Naive thymus-derived CD4-positive, alpha-beta T cell (primary cell): ENCODE measurements at regions not wholly inside any gene's neighbourhood (a gene's known extent, or its start where the extent isn't known, plus 50 kb on each side); places are given as distances from the start of the nearest gene placed in this dataset.

Experiments
- ATAC-seq: fragments of 150-1000 bp; cut with Tn5 transposase; 2 replicates; pipeline ENCODE4 v1.10.0; 2021; ENCODE audit warnings: mild to moderate bottlenecking, moderate library complexity
- CTCF ChIA-PET: fragments of 350-600 bp; sonication (Branson Sonifier 250); formaldehyde crosslinking; loops from one replicate; lab custom pipeline; 2021; ENCODE audit warnings: antibody characterized with exemption; lab: Charles Lee
- POLR2A ChIA-PET: fragments of 350-600 bp; sonication (Branson Sonifier 250); formaldehyde crosslinking; loops from one replicate; lab custom pipeline; 2021; ENCODE audit warnings: antibody characterized with exemption, inconsistent platforms; lab: Charles Lee
- DNase-seq, 9 donors: peaks; one replicate each; pipeline versions ENCODE4 v3.0.0 to v3.0.0-alpha.2; 2020 to 2022; ENCODE audit warnings: mixed read lengths in 1 of 9
- H3K27ac ChIP-seq: one replicate; pipeline ENCODE4 v1.7.0; 2013; ENCODE audit warnings: mild to moderate bottlenecking, low read depth, low read length, moderate library complexity
- H3K27me3 ChIP-seq, 2 donors: one replicate each; pipeline ENCODE4 v1.7.0; 2013; ENCODE audit warnings: low read length in 2 of 2, mild to moderate bottlenecking in 2 of 2, moderate library complexity in 2 of 2; ENCODE audit not compliant: control insufficient read depth in 2 of 2, insufficient read depth in 2 of 2
- H3K36me3 ChIP-seq, 3 experiments: 1 replicate in 2 of 3; 2 replicates in 1 of 3; pipeline ENCODE4 v1.7.0; 2013; ENCODE audit warnings: low read length in 3 of 3, mild to moderate bottlenecking in 3 of 3, moderate library complexity in 1 of 3; ENCODE audit not compliant: insufficient read depth in 3 of 3, control insufficient read depth in 2 of 3
- H3K4me1 ChIP-seq, 2 donors: one replicate each; pipeline ENCODE4 v1.7.0; 2013; ENCODE audit warnings: low read length in 2 of 2, mild to moderate bottlenecking in 2 of 2, moderate library complexity in 1 of 2; ENCODE audit not compliant: control insufficient read depth in 2 of 2, insufficient read depth in 2 of 2
- H3K4me3 ChIP-seq: 2 replicates; pipeline ENCODE4 v1.7.0; 2013; ENCODE audit warnings: mild to moderate bottlenecking, low read length
- H3K9me3 ChIP-seq, 3 experiments: 1 replicate in 2 of 3; 2 replicates in 1 of 3; pipeline ENCODE4 v1.7.0; 2013; ENCODE audit warnings: low read length in 3 of 3; ENCODE audit not compliant: control insufficient read depth in 2 of 3
- H3K27ac Mint-ChIP-seq, 9 donors: one replicate each; pipeline ENCODE4 v1.8.0; 2020 to 2022; ENCODE audit warnings: mixed read lengths in 9 of 9, mild to moderate bottlenecking in 8 of 9, moderate library complexity in 5 of 9, inconsistent platforms in 2 of 9
- H3K27me3 Mint-ChIP-seq, 5 donors: one replicate each; pipeline ENCODE4 v1.8.0; 2021 to 2022; ENCODE audit warnings: mixed read lengths in 5 of 5, mild to moderate bottlenecking in 1 of 5
- H3K36me3 Mint-ChIP-seq, 5 donors: one replicate each; pipeline ENCODE4 v1.8.0; 2020 to 2022; ENCODE audit warnings: mixed read lengths in 5 of 5, mild to moderate bottlenecking in 3 of 5, inconsistent platforms in 1 of 5
- H3K4me1 Mint-ChIP-seq, 7 donors: one replicate each; pipeline ENCODE4 v1.8.0; 2020 to 2022; ENCODE audit warnings: mixed read lengths in 7 of 7, mild to moderate bottlenecking in 3 of 7, inconsistent platforms in 1 of 7
- H3K4me3 Mint-ChIP-seq, 10 donors: one replicate each; pipeline ENCODE4 v1.8.0; 2020 to 2022; ENCODE audit warnings: mild to moderate bottlenecking in 10 of 10, mixed read lengths in 10 of 10, moderate library complexity in 6 of 10, inconsistent platforms in 2 of 10
- H3K9me3 Mint-ChIP-seq, 11 donors: one replicate each; pipeline ENCODE4 v1.8.0; 2020 to 2022; ENCODE audit warnings: mixed read lengths in 11 of 11, mild to moderate bottlenecking in 4 of 11, inconsistent platforms in 1 of 11, moderate library complexity in 1 of 11
- intact Hi-C, 2 donors: fragments of 100-400 bp; cut with micrococcal nuclease; formaldehyde crosslinking; loops; one replicate each; pipeline ENCODE4 v1.15.1; 2023

- Histone ChIP-seq H3K4me3 (no peak overlapping the region), H3K36me3 (no peaks in the 10 kb centered on the region), H3K27ac (no peak overlapping the region), H3K9me3 (no peaks in the 10 kb centered on the region), H3K4me1 (no peaks in the 10 kb centered on the region), H3K27me3 (no peaks in the 10 kb centered on the region)
- H3K27me3 Mint-ChIP-seq: no peaks in the 10 kb centered on the region
- H3K27ac Mint-ChIP-seq: no peak overlapping the region
- no peaks in the 10 kb centered on the region for H3K36me3 Mint-ChIP-seq
- no peak overlapping the region for H3K4me3 Mint-ChIP-seq
- H3K9me3 Mint-ChIP-seq: peaks cover 0 to 9% (median 1%) of the 10 kb centered on the region in 11 donors
- DNase-seq: no peak
- no peaks in the 10 kb centered on the region for H3K4me1 Mint-ChIP-seq
- ATAC-seq: no peak
- intact Hi-C loops: no loop called here
- ChIA-PET POLR2A (no interaction called here), CTCF (no interaction called here)
These were observed 534.7 kb upstream of the ARGLU1 start for GRCh38 chr13:107102676-107103075.

GRCh38 chr13:107099661-107100060 is 531.7 kb upstream of the ARGLU1 start:
- Histone ChIP-seq H3K4me1 (no peaks in the 10 kb centered on the region), H3K27ac (no peak overlapping the region), H3K27me3 (no peaks in the 10 kb centered on the region), H3K36me3 (no peaks in the 10 kb centered on the region), H3K9me3 (no peaks in the 10 kb centered on the region), H3K4me3 (no peak overlapping the region)
- Mint-ChIP-seq H3K4me1 (no peaks in the 10 kb centered on the region), H3K4me3 (no peak overlapping the region), H3K27ac (no peak overlapping the region), H3K9me3 (peaks cover 0 to 8% (median 0%) of the 10 kb centered on the region in 11 donors), H3K27me3 (no peaks in the 10 kb centered on the region), H3K36me3 (no peaks in the 10 kb centered on the region)
- intact Hi-C loops: no loop called here
- ChIA-PET CTCF (no interaction called here), POLR2A (no interaction called here)
- ATAC-seq (no peak), DNase-seq (no peak)

DNA sequence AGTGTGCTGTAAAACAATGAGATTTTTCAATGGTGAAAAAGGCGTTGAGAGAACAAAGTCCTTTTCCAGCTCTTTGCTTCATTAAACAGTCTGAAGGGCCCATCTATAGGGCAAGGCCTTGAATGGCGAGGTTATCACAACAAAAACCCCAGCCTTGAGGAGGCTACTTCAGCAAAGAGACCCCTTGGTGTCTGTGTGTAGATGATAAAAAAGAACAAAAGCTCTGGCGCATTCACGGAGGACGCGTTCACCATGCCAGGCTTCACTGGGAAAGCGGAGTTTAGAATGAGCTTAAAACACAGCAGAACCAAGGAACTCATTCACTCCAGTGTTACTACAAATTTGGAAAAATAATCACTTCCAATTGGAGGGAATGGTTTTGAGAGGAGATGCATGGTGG is 530.0 kb upstream of the ARGLU1 start:
- no peak overlapping the region for H3K27ac ChIP-seq
- H3K9me3 ChIP-seq: no peaks in the 10 kb centered on the region
- intact Hi-C loops: no loop called here
- ATAC-seq: no peak
- no peaks in the 10 kb centered on the region for H3K36me3 ChIP-seq
- POLR2A ChIA-PET: no interaction called here
- no peaks in the 10 kb centered on the region for H3K27me3 ChIP-seq
- H3K4me3 ChIP-seq: no peak overlapping the region
- H3K27ac Mint-ChIP-seq: no peak overlapping the region
- no peaks in the 10 kb centered on the region for H3K36me3 Mint-ChIP-seq
- no peaks in the 10 kb centered on the region for H3K4me1 ChIP-seq
- no peak for DNase-seq
- no peak overlapping the region for H3K4me3 Mint-ChIP-seq
- CTCF ChIA-PET: no interaction called here
- no peaks in the 10 kb centered on the region for H3K4me1 Mint-ChIP-seq
- no peaks in the 10 kb centered on the region for H3K27me3 Mint-ChIP-seq
- H3K9me3 Mint-ChIP-seq: peaks cover 0 to 8% (median 0%) of the 10 kb centered on the region in 11 donors

DNA sequence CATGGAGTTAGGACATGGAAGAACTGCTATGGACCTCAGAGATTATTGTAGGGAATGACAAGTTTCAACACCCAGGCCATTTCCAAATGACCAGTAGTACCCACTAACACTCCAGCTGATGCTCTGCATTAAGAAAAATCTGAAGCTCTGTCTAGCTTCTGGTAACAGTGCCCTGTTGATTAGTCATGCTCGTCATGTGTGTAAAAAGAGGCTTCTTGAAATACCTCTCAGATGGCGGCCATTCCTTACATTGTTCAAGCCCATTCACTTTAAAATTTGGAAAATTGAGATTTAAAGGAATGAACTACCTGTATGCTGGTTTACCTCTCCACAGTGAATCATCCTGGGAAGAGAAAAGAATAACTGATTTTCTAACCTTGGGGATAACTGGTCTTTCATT is 527.9 kb upstream of the ARGLU1 start:
- no peaks in the 10 kb centered on the region for H3K36me3 Mint-ChIP-seq
- Histone ChIP-seq H3K27me3 (no peaks in the 10 kb centered on the region), H3K27ac (no peak overlapping the region), H3K4me1 (no peaks in the 10 kb centered on the region), H3K36me3 (no peaks in the 10 kb centered on the region), H3K4me3 (no peak overlapping the region), H3K9me3 (no peaks in the 10 kb centered on the region)
- CTCF ChIA-PET: no interaction called here
- intact Hi-C loops: no loop called here
- DNase-seq: no peak
- no peaks in the 10 kb centered on the region for H3K4me1 Mint-ChIP-seq
- peaks cover 0 to 8% (median 0%) of the 10 kb centered on the region in 11 donors for H3K9me3 Mint-ChIP-seq
- no peaks in the 10 kb centered on the region for H3K27me3 Mint-ChIP-seq
- no peak overlapping the region for H3K4me3 Mint-ChIP-seq
- POLR2A ChIA-PET: no interaction called here
- ATAC-seq: no peak
- H3K27ac Mint-ChIP-seq: no peak overlapping the region

GRCh38 chr13:107091861-107092260 is 523.9 kb upstream of the ARGLU1 start:
- ChIA-PET POLR2A (no interaction called here), CTCF (no interaction called here)
- H3K4me3 ChIP-seq: no peak overlapping the region
- no peaks in the 10 kb centered on the region for H3K4me1 ChIP-seq
- ATAC-seq: no peak
- no peak overlapping the region for H3K4me3 Mint-ChIP-seq
- DNase-seq: no peak
- intact Hi-C loops: no loop called here
- H3K4me1 Mint-ChIP-seq: no peaks in the 10 kb centered on the region
- no peaks in the 10 kb centered on the region for H3K9me3 ChIP-seq
- H3K27ac ChIP-seq: no peak overlapping the region
- H3K36me3 Mint-ChIP-seq: no peaks in the 10 kb centered on the region
- H3K27ac Mint-ChIP-seq: no peak overlapping the region
- no peaks in the 10 kb centered on the region for H3K27me3 ChIP-seq
- no peaks in the 10 kb centered on the region for H3K36me3 ChIP-seq
- peaks cover 0 to 4% (median 0%) of the 10 kb centered on the region in 11 donors for H3K9me3 Mint-ChIP-seq
- H3K27me3 Mint-ChIP-seq: no peaks in the 10 kb centered on the region

DNA sequence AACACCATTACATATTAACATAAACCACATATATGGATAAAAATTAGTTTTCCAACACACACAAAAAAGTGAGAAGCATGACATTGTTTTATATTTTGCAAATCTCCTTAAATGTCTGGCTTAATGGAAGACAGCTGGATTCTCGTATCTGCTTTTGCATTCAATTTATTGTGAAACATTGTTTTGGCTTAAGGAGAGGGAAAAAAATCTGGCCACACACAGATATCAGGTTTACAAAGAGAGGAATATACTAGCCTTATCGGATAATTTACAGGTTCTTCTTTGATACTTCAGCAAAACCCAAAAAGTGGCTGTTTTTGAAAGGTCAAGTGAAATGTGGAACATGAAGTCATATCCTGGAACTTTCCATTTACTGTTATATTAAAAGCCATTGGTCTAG is 523.5 kb upstream of the ARGLU1 start:
- POLR2A ChIA-PET: no interaction called here
- H3K27ac ChIP-seq: no peak overlapping the region
- H3K27me3 ChIP-seq: no peaks in the 10 kb centered on the region
- no peak overlapping the region for H3K4me3 Mint-ChIP-seq
- no peak overlapping the region for H3K4me3 ChIP-seq
- H3K9me3 ChIP-seq: no peaks in the 10 kb centered on the region
- no peaks in the 10 kb centered on the region for H3K36me3 Mint-ChIP-seq
- H3K4me1 Mint-ChIP-seq: no peaks in the 10 kb centered on the region
- ATAC-seq (no peak), DNase-seq (no peak)
- no peaks in the 10 kb centered on the region for H3K27me3 Mint-ChIP-seq
- H3K27ac Mint-ChIP-seq: no peak overlapping the region
- CTCF ChIA-PET: no interaction called here
- H3K36me3 ChIP-seq: no peaks in the 10 kb centered on the region
- intact Hi-C loops: no loop called here
- H3K4me1 ChIP-seq: no peaks in the 10 kb centered on the region
- H3K9me3 Mint-ChIP-seq: peaks cover 0 to 4% (median 0%) of the 10 kb centered on the region in 11 donors

DNA sequence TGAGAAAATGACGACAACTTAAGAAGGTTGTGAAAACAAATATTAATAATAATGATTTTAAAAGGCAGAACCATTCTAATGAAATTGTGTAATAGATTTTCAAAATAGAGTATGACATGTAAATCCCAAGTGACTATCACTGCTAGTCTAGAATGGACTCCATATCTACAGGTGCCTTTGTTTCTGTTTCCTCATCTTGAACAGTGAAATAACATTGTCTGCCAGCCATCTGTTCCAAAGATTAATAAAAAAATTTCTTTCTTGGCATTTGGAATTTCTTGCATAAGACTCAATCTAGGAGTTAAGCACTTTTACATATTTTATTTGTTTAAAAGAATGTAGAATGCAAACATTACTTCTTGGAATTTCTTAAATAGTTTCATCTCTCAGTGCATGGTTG is 520.1 kb upstream of the ARGLU1 start:
- ChIA-PET CTCF (no interaction called here), POLR2A (no interaction called here)
- H3K4me1 Mint-ChIP-seq: no peaks in the 10 kb centered on the region
- Histone ChIP-seq H3K27ac (no peak overlapping the region), H3K36me3 (no peaks in the 10 kb centered on the region), H3K9me3 (no peaks in the 10 kb centered on the region), H3K4me3 (no peak overlapping the region), H3K4me1 (no peaks in the 10 kb centered on the region), H3K27me3 (no peaks in the 10 kb centered on the region)
- DNase-seq (no peak), ATAC-seq (no peak)
- no peaks in the 10 kb centered on the region for H3K36me3 Mint-ChIP-seq
- H3K27me3 Mint-ChIP-seq: no peaks in the 10 kb centered on the region
- peaks cover 0 to 4% (median 0%) of the 10 kb centered on the region in 11 donors for H3K9me3 Mint-ChIP-seq
- intact Hi-C loops: no loop called here
- H3K27ac Mint-ChIP-seq: no peak overlapping the region
- no peak overlapping the region for H3K4me3 Mint-ChIP-seq
